ENCODE measurements at regions not wholly inside any gene's neighbourhood (a gene's known extent, or its start where the extent isn't known, plus 50 kb on each side); places are given as distances from the start of the nearest gene placed in this dataset.

- H3K4me2 ChIP-seq, result peak overlapping the region; percentile 27 to 96 (median 85)
- peak overlapping the region in 8 of 11 experiments; percentile 2 to 55 (median 41); a peak in 12 of 22 replicates for H3K27ac ChIP-seq
Observed at GRCh38 chr10:113993489-113993991, 50.1 kb upstream of the ADRB1 start.

More at GRCh38 chr10:113993489-113993991, 50.1 kb upstream of the ADRB1 start:
- Histone ChIP-seq H3K4me1 (peaks cover 26 to 86% (median 46%) of the 10 kb centered on the region in 10 experiments), H3K36me3 (no peaks in the 10 kb centered on the region), H3K4me3 (peak overlapping the region in 1 of 10 experiments; percentile 5; a peak in 3 of 20 replicates), H3K9me3 (replicated peaks in 1 of 11) (peaks cover 0 to 4% (median 0%) of the 10 kb centered on the region in 11 experiments; a peak in 1 of 22 replicates), H3K27me3 (no peaks in the 10 kb centered on the region), H3K9ac (peak overlapping the region in 6 of 11 experiments; percentile 34 to 58 (median 40); a peak in 9 of 22 replicates), H4K20me1 (no peaks in the 10 kb centered on the region)
- no peak for TF ChIP-seq Cebpa-rat (IDR thresholded peaks at IDR 0.05)
